ENCODE measurements at regions not wholly inside any gene's neighbourhood (a gene's known extent, or its start where the extent isn't known, plus 50 kb on each side); places are given as distances from the start of the nearest gene placed in this dataset.

DNA sequence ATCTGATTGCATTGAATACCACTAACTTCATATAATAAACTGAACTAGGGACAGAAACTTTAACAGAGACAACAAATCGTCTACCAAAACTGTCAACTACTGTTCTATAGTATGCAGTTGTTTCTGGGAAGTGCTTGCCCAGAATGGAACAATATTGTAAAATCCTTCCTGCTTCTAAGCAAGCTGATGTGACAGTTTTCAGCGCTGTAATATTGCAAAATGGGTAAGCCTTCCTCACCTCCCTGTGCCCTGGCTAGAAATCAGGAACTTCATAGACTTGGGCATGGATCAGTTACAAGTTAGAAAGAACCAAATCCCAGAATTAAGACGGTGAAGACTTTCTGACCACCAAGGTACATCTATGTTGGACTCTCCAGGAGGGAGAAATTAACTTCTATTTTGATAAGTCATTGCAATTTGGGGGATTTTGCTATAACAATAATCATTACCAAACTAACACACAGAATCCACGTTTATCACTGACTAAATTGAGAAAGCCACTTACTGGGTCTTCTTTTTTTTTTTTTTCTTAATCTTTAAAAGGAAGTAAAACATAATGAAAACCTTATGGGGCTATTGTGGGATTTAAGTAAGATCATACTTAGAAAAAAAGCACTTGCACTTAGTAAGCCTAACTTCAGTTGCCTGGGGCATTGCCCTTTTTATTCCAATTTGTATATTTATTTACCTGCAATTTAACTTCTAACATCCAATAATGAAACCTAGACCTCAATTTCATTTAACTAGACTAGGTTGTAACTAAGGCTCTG, 261.5 kb downstream of the TRIB2 start:
- TF ChIP-seq, protein P1, sequence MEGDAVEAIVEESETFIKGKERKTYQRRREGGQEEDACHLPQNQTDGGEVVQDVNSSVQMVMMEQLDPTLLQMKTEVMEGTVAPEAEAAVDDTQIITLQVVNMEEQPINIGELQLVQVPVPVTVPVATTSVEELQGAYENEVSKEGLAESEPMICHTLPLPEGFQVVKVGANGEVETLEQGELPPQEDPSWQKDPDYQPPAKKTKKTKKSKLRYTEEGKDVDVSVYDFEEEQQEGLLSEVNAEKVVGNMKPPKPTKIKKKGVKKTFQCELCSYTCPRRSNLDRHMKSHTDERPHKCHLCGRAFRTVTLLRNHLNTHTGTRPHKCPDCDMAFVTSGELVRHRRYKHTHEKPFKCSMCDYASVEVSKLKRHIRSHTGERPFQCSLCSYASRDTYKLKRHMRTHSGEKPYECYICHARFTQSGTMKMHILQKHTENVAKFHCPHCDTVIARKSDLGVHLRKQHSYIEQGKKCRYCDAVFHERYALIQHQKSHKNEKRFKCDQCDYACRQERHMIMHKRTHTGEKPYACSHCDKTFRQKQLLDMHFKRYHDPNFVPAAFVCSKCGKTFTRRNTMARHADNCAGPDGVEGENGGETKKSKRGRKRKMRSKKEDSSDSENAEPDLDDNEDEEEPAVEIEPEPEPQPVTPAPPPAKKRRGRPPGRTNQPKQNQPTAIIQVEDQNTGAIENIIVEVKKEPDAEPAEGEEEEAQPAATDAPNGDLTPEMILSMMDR (IDR thresholded peaks at IDR 0.05), result no peak
- TF ChIP-seq POLR2A (IDR thresholded peaks at IDR 0.05), result no peak

All from testis (tissue), 2 donors.